MV-4-11 (cell line): ENCODE measurements at regions not wholly inside any gene's neighbourhood (a gene's known extent, or its start where the extent isn't known, plus 50 kb on each side); places are given as distances from the start of the nearest gene placed in this dataset.

Experiments used
- DNase-seq: peaks from one replicate; lab custom pipeline; 2025; lab: John Stamatoyannopoulos, UW

GRCh38 chr20:23166563-23166962 lies 80.4 kb upstream of the CD93 start:
- DNase-seq: no peak

GRCh38 chr20:23165964-23166363 lies 79.8 kb upstream of the CD93 start:
- no peak for DNase-seq

GRCh38 chr20:23165307-23165750 lies 79.2 kb upstream of the CD93 start:
- no peak for DNase-seq

- DNase-seq: no peak
Observed at GRCh38 chr20:23164176-23164601, 78.1 kb upstream of the CD93 start.

- DNase-seq: no peak
Observed at GRCh38 chr20:23163562-23163961, 77.4 kb upstream of the CD93 start.

GRCh38 chr20:23162887-23163286 lies 76.8 kb upstream of the CD93 start:
- DNase-seq: no peak

GRCh38 chr20:23161968-23162696 lies 76.0 kb upstream of the CD93 start:
- DNase-seq: no peak

- peak; percentile 63 for DNase-seq
Observed at GRCh38 chr20:23161244-23161891, 75.2 kb upstream of the CD93 start.

- DNase-seq: no peak
Observed at GRCh38 chr20:23160536-23161243, 74.6 kb upstream of the CD93 start.

GRCh38 chr20:23159947-23160318 lies 73.8 kb upstream of the CD93 start:
- no peak for DNase-seq

GRCh38 chr20:23159256-23159946 lies 73.3 kb upstream of the CD93 start:
- peak; percentile 70 for DNase-seq

- DNase-seq: peak; percentile 23
Observed at GRCh38 chr20:23157734-23158133, 71.6 kb upstream of the CD93 start.

- DNase-seq: no peak
Observed at GRCh38 chr20:23156842-23157423, 70.8 kb upstream of the CD93 start.

GRCh38 chr20:23156170-23156841 lies 70.2 kb upstream of the CD93 start:
- DNase-seq: peak; percentile 99

- peak; percentile 81 for DNase-seq
Observed at GRCh38 chr20:23155141-23155590, 69.0 kb upstream of the CD93 start.

GRCh38 chr20:23153696-23154341 lies 67.7 kb upstream of the CD93 start:
- DNase-seq: no peak

- DNase-seq: no peak
Observed at GRCh38 chr20:23152902-23153301, 66.8 kb upstream of the CD93 start.

GRCh38 chr20:23152308-23152892 lies 66.3 kb upstream of the CD93 start:
- peak; percentile 71 for DNase-seq

GRCh38 chr20:23151885-23152284 lies 65.8 kb upstream of the CD93 start:
- no peak for DNase-seq

GRCh38 chr20:23151008-23151703 lies 65.0 kb upstream of the CD93 start:
- no peak for DNase-seq
